Activated CD4-positive, alpha-beta T cell treated with anti-CD3 and anti-CD28 coated beads for 24 hours (primary cell): ENCODE measurements at regions not wholly inside any gene's neighbourhood (a gene's known extent, or its start where the extent isn't known, plus 50 kb on each side); places are given as distances from the start of the nearest gene placed in this dataset.
A peak's percentile ranks its signal among the peaks of the same experiment; 100 is the strongest.
"Not testable (repeated sequence)": the region's sequence is repeated elsewhere in the genome, so short reads cannot be mapped to it uniquely, and the experiment has no call there.

ENCODE experiments used
- DNase-seq, 2 donors: peaks; one replicate each; pipeline ENCODE4 v3.0.0-alpha.2; 2020; ENCODE audit warnings: low read depth in 2 of 2

GRCh38 chr12:42030588-42030987, 114.1 kb downstream of the GXYLT1 start:
- DNase-seq: no peak

GRCh38 chr12:42027546-42027945, 117.1 kb downstream of the GXYLT1 start:
- no peak for DNase-seq

- DNase-seq: no peak
Measured at GRCh38 chr12:42024495-42024830, 120.2 kb downstream of the GXYLT1 start.

GRCh38 chr12:42023733-42024494, 120.8 kb downstream of the GXYLT1 start:
- DNase-seq: peak; percentile 44 to 62

GRCh38 chr12:42021937-42022336, 122.7 kb downstream of the GXYLT1 start:
- DNase-seq: not testable (repeated sequence)

- DNase-seq: no peak
Measured at GRCh38 chr12:42021469-42021868, 123.2 kb downstream of the GXYLT1 start.

- DNase-seq: no peak
Measured at GRCh38 chr12:42020226-42020625, 124.4 kb downstream of the GXYLT1 start.

GRCh38 chr12:42019746-42020145, 124.9 kb downstream of the GXYLT1 start:
- DNase-seq: no peak

GRCh38 chr12:42017051-42017450, 127.6 kb downstream of the GXYLT1 start:
- no peak for DNase-seq

GRCh38 chr12:42015051-42015461, 129.6 kb downstream of the GXYLT1 start:
- DNase-seq: no peak

- DNase-seq: not testable (repeated sequence)
Measured at GRCh38 chr12:42012501-42012900, 132.2 kb downstream of the GXYLT1 start.

GRCh38 chr12:42010715-42011114, 134.0 kb downstream of the GXYLT1 start:
- no peak for DNase-seq

GRCh38 chr12:42010257-42010656, 134.4 kb downstream of the GXYLT1 start:
- no peak for DNase-seq

- DNase-seq: no peak
Measured at GRCh38 chr12:42008996-42009395, 135.7 kb downstream of the GXYLT1 start.

- no peak for DNase-seq
Measured at GRCh38 chr12:42003031-42003430, 141.6 kb downstream of the GXYLT1 start.

GRCh38 chr12:42002563-42002962, 142.1 kb downstream of the GXYLT1 start:
- no peak for DNase-seq

GRCh38 chr12:41998436-41998835, 146.2 kb downstream of the GXYLT1 start:
- DNase-seq: no peak

- DNase-seq: no peak
Measured at GRCh38 chr12:41993283-41993682, 151.4 kb downstream of the GXYLT1 start.

GRCh38 chr12:41992692-41993215, 151.9 kb downstream of the GXYLT1 start:
- DNase-seq: no peak

- no peak for DNase-seq
Measured at GRCh38 chr12:41992022-41992421, 152.7 kb downstream of the GXYLT1 start.

GRCh38 chr12:41988715-41989114, 156.0 kb downstream of the GXYLT1 start:
- no peak for DNase-seq

GRCh38 chr12:41986513-41986912, 158.2 kb downstream of the GXYLT1 start:
- DNase-seq: not testable (repeated sequence)

GRCh38 chr12:41983856-41984255, 160.8 kb downstream of the GXYLT1 start:
- no peak for DNase-seq

GRCh38 chr12:41983394-41983793, 161.3 kb downstream of the GXYLT1 start:
- DNase-seq: no peak
